KMS-11 (cell line): ENCODE measurements at regions not wholly inside any gene's neighbourhood (a gene's known extent, or its start where the extent isn't known, plus 50 kb on each side); places are given as distances from the start of the nearest gene placed in this dataset.
"Not testable (repeated sequence)": the region's sequence is repeated elsewhere in the genome, so short reads cannot be mapped to it uniquely, and the experiment has no call there.

Source experiments
- H2AFZ ChIP-seq: fragments of 200-600 bp; sonication (generic); 2 replicates; pipeline ENCODE4 v1.6.1; 2016; ENCODE audit warnings: antibody characterized with exemption, mixed run types, low read depth
- H3K27ac ChIP-seq: fragments of 200-600 bp; sonication (generic); 2 replicates; pipeline ENCODE4 v1.6.1; 2016; ENCODE audit warnings: mild to moderate bottlenecking, mixed run types
- H3K27me3 ChIP-seq: fragments of 200-600 bp; sonication (generic); 2 replicates; pipeline ENCODE4 v1.6.1; 2017; ENCODE audit warnings: mild to moderate bottlenecking, low read depth, mixed run types, moderate library complexity; ENCODE audit not compliant: insufficient read depth
- H3K36me3 ChIP-seq: fragments of 200-600 bp; sonication (generic); 2 replicates; pipeline ENCODE4 v1.6.1; 2017; ENCODE audit warnings: mild to moderate bottlenecking, mixed run types; ENCODE audit not compliant: insufficient read depth
- H3K4me1 ChIP-seq: fragments of 200-600 bp; sonication (generic); 2 replicates; pipeline ENCODE4 v1.6.1; 2016; ENCODE audit warnings: mild to moderate bottlenecking, low read depth, mixed run types; ENCODE audit not compliant: poor library complexity, severe bottlenecking
- H3K4me2 ChIP-seq: fragments of 200-600 bp; sonication (generic); 2 replicates; pipeline ENCODE4 v1.7.0; 2016; ENCODE audit warnings: mild to moderate bottlenecking, mixed run types
- H3K4me3 ChIP-seq: fragments of 200-600 bp; sonication (generic); IDR thresholded peaks from 2 replicates; pipeline ENCODE4 v1.6.1; 2017; ENCODE audit warnings: low read depth, low read length, mixed read lengths; ENCODE audit not compliant: insufficient read depth
- H3K79me2 ChIP-seq: fragments of 200-600 bp; sonication (generic); 2 replicates; pipeline ENCODE4 v1.6.1; 2016; ENCODE audit warnings: low read depth, mixed run types; ENCODE audit not compliant: insufficient read depth
- H3K9ac ChIP-seq: fragments of 200-600 bp; sonication (generic); 2 replicates; pipeline ENCODE4 v1.6.1; 2016; ENCODE audit warnings: mild to moderate bottlenecking, mixed run types
- H4K20me1 ChIP-seq: fragments of 200-600 bp; sonication (generic); 2 replicates; pipeline ENCODE4 v1.6.1; 2016; ENCODE audit warnings: mild to moderate bottlenecking, mixed run types; ENCODE audit not compliant: insufficient read depth
- TF ChIP-seq, protein P1 (sequence below): fragments of 200-600 bp; sonication (generic); conservative IDR thresholded peaks from 2 replicates; pipeline ENCODE4 v1.6.1; 2017; ENCODE audit warnings: low read depth, mild to moderate bottlenecking, antibody characterized with exemption, low read length, moderate library complexity, mixed read lengths

DNA sequence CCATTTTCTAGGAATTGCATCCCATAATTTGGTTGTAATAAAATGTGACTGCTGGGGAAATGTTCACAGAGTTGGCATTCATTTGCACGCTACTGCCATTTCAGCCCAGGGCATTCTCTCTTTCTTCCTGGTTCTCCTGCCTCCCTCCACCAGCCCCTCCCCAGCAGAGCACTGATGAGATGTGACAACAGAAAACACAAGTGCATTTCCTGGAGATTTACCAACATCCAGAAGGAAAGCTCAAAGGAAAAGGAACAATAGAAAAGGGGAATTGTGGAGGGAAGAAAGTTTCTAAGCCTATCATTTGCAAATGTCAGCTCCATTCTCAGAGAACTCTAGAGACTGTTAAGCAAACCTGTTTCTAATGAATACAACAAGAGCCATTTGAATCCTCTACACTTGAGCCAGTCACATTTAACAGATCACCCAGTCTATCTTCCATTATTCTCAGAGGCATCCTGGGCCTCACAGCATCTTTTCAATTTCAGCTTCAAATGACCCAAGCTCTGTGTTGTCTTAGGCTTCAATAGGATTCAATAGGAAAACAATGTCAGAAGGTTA lies 395.6 kb upstream of the PBX1 start:
- no peaks in the 10 kb centered on the region for H3K27me3 ChIP-seq
- no peak overlapping the region for H3K4me3 ChIP-seq
- TF ChIP-seq, protein P1, sequence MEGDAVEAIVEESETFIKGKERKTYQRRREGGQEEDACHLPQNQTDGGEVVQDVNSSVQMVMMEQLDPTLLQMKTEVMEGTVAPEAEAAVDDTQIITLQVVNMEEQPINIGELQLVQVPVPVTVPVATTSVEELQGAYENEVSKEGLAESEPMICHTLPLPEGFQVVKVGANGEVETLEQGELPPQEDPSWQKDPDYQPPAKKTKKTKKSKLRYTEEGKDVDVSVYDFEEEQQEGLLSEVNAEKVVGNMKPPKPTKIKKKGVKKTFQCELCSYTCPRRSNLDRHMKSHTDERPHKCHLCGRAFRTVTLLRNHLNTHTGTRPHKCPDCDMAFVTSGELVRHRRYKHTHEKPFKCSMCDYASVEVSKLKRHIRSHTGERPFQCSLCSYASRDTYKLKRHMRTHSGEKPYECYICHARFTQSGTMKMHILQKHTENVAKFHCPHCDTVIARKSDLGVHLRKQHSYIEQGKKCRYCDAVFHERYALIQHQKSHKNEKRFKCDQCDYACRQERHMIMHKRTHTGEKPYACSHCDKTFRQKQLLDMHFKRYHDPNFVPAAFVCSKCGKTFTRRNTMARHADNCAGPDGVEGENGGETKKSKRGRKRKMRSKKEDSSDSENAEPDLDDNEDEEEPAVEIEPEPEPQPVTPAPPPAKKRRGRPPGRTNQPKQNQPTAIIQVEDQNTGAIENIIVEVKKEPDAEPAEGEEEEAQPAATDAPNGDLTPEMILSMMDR, result no peak
- no peak overlapping the region for H3K4me2 ChIP-seq
- H3K79me2 ChIP-seq, result no peaks in the 10 kb centered on the region
- H2AFZ ChIP-seq, result no peak overlapping the region
- no peaks in the 10 kb centered on the region for H3K4me1 ChIP-seq
- H3K27ac ChIP-seq, result no peak overlapping the region
- H3K9ac ChIP-seq, result no peak overlapping the region
- no peaks in the 10 kb centered on the region for H3K36me3 ChIP-seq
- no peaks in the 10 kb centered on the region for H4K20me1 ChIP-seq

DNA sequence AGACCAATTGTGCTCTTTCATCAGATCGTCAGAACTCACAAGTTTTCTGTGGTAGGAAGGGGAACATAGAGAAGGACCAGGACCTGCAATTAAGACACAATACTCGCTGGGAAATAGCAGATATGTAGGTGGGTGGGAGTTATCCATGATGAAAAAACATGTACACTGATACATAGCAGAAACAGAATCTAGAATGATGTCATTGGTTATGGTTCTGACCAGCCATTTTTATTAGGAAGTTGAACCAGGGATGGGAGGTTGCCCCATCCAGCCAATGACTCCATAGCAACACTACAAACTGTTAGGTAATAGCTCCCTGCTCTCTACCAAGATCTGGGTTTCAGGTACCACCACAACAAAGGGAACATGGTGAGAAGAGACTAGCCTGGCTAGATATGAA lies 393.5 kb upstream of the PBX1 start:
- H3K4me1 ChIP-seq, result no peaks in the 10 kb centered on the region
- no peak overlapping the region for H3K27ac ChIP-seq
- H3K4me2 ChIP-seq, result no peak overlapping the region
- H3K79me2 ChIP-seq, result no peaks in the 10 kb centered on the region
- no peak overlapping the region for H3K4me3 ChIP-seq
- H4K20me1 ChIP-seq, result no peaks in the 10 kb centered on the region
- H3K9ac ChIP-seq, result no peak overlapping the region
- TF ChIP-seq, protein P1, result no peak
- H3K27me3 ChIP-seq, result no peaks in the 10 kb centered on the region
- no peaks in the 10 kb centered on the region for H3K36me3 ChIP-seq
- H2AFZ ChIP-seq, result no peak overlapping the region

DNA sequence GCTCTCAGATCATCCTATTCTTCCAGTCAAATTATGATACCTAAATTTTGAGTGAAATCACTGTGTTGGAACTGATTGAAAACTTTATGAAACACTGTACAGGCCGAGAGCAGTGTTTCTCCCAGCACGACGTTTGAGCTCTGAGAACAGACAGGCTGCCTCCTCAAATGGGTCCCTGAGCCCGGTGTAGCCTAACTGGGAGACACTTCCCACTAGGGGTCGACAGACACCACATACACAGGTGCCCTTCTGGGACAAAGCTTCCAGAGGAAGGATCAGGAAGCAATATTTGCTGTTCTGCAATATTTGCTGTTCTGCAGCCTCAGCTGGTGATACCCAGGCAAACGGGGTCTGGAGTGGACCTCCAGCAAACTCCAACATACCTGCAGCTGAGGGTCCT lies 392.5 kb upstream of the PBX1 start:
- not testable (repeated sequence) for H4K20me1 ChIP-seq, H3K9ac ChIP-seq, H3K4me1 ChIP-seq, H3K79me2 ChIP-seq, H3K4me2 ChIP-seq, H3K4me3 ChIP-seq, H3K27ac ChIP-seq, H3K27me3 ChIP-seq, H2AFZ ChIP-seq, H3K36me3 ChIP-seq

DNA sequence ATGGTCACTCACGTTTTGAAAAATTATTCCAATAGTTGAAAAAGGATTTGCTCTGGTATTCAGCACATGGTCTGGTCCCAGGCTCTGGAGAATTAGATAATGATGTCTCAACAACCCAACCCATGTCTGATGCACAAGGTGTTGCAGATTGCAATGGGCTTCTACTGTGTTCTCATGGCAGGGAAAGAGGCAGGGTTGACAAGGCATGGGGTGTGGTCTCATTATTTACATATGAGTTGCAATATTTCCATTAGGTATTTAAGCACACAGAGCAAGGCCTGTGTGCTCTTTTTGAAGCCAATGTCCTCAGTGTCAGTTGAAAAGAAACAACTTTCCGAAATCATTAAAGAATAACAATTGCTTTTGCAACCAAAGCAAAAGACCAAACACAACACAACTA lies 381.9 kb upstream of the PBX1 start:
- Histone ChIP-seq H3K4me3 (no peak overlapping the region), H3K27me3 (no peaks in the 10 kb centered on the region), H3K79me2 (no peaks in the 10 kb centered on the region), H3K4me1 (no peaks in the 10 kb centered on the region), H2AFZ (no peak overlapping the region), H3K27ac (no peak overlapping the region), H3K4me2 (no peak overlapping the region), H3K9ac (no peak overlapping the region), H4K20me1 (no peaks in the 10 kb centered on the region), H3K36me3 (no peaks in the 10 kb centered on the region)
- TF ChIP-seq, protein P1, result no peak

DNA sequence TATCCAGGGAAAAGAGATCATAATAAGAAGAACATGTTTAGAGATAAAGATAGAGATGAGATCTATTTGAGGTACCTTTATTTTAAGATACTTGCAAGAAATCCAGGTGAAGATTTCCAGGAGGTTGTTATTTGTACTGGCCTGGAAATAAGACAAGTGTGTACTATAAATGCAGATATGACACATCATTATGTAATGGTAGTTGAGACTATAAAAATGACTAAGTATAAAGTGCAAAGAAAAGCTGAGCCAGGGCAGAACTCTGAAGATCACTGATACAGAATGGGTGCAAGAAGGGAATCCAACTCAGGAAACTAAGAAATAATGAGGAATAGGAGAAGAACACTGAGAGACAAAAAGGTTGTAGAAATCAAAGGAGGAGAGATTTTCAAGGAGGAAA lies 378.2 kb upstream of the PBX1 start:
- Histone ChIP-seq H3K9ac (no peak overlapping the region), H3K79me2 (no peaks in the 10 kb centered on the region), H4K20me1 (no peaks in the 10 kb centered on the region), H3K4me3 (no peak overlapping the region), H3K4me2 (no peak overlapping the region), H3K27ac (no peak overlapping the region), H3K4me1 (no peaks in the 10 kb centered on the region), H2AFZ (no peak overlapping the region), H3K27me3 (no peaks in the 10 kb centered on the region), H3K36me3 (no peaks in the 10 kb centered on the region)
- TF ChIP-seq, protein P1, result no peak
